Astrocyte of the cerebellum (primary cell): ENCODE measurements at regions not wholly inside any gene's neighbourhood (a gene's known extent, or its start where the extent isn't known, plus 50 kb on each side); places are given as distances from the start of the nearest gene placed in this dataset.
A peak's percentile ranks its signal among the peaks of the same experiment; 100 is the strongest.

Experiments used
- DNase-seq: peaks from one replicate; pipeline ENCODE4 v3.0.0-alpha.2; 2011; ENCODE audit warnings: low read depth
- H3K4me3 ChIP-seq: 2 replicates; pipeline ENCODE4 v1.5.1; 2011; ENCODE audit warnings: mild to moderate bottlenecking, low read depth, low read length, moderate library complexity
- CTCF ChIP-seq: IDR thresholded peaks from 2 replicates; pipeline ENCODE4 v1.5.1; 2012; ENCODE audit warnings: low read length, low read depth, moderate library complexity, mild to moderate bottlenecking; ENCODE audit errors: missing control alignments
- in situ Hi-C: cut with HindIII; loops from 2 replicates; pipeline ENCODE4 v1.10.0; 2017; ENCODE audit warnings: low sequenced_read_pairs

DNA sequence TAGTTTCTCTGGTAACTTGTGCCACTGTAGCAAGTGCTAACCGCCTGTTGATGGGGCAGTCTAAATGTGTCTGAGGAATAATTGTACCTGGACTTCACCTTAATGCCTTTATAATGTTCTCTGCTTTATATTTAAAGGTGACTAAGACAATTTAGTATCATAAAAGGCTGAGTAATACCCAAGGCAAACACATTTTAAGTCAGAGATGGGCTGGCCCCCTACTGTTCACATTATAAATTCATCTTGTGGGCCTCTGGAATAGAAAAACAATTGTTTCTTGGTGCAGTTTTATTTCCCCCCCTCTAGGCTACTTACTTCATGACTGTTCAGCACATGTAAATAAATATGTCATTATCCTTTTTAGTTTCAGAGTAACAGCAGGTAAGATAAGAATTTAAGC lies 559.3 kb upstream of the PIK3C3 start:
- no peak for TF ChIP-seq CTCF
- H3K4me3 ChIP-seq = no peak overlapping the region
- in situ Hi-C loops = no loop called here
- DNase-seq = no peak

GRCh38 chr18:41391616-41392595 lies 563.1 kb upstream of the PIK3C3 start:
- peak; percentile 55 for DNase-seq
- peak overlapping the region; percentile 21 for H3K4me3 ChIP-seq
- in situ Hi-C loops = no loop called here
- peak; percentile 76 for TF ChIP-seq CTCF

DNA sequence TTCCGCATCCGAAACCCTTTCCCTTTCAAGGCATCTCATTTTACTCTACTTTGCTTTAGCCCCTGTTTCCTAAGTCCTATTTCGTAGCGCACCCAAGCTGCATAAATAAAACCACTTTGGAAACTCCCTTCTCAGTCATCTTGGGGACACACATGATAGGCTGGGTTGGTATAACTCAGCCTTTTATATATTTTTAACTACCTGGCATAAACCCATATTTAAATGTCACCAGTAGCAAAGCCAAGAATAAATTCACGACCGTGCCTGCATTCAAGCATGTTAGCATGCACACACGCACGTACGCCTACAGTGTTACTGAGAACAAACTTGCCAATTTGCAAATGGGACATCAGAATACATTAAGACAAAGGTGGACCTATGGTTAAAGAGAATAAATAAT lies 564.7 kb upstream of the PIK3C3 start:
- TF ChIP-seq CTCF = no peak
- in situ Hi-C loops = no loop called here
- H3K4me3 ChIP-seq = no peak overlapping the region
- DNase-seq = no peak

GRCh38 chr18:41378598-41378997 lies 576.4 kb upstream of the PIK3C3 start:
- H3K4me3 ChIP-seq = no peak overlapping the region
- peak; percentile 70 for DNase-seq
- in situ Hi-C loops = no loop called here
- peak; percentile 58 for TF ChIP-seq CTCF

DNA sequence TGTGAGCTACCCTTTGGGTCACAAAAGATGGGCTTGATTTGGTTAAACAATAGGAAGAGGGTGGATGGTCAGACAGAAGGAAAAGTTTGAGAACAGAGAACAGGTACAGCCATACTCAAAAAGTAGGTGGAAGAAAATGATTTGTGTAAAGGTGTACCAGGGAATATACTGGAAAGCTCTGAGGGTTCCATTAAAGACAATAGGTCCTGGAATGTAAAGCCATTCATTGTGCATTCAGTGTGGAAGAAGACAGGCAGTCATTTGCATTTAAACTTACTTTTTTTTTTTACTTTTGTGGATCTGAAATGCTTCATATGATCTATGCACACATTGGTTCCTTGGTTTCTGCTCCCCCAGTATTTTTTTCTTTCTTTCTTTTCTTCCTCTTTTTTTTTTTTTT lies 581.4 kb upstream of the PIK3C3 start:
- no peak overlapping the region for H3K4me3 ChIP-seq
- in situ Hi-C loops = no loop called here
- TF ChIP-seq CTCF = no peak
- no peak for DNase-seq

DNA sequence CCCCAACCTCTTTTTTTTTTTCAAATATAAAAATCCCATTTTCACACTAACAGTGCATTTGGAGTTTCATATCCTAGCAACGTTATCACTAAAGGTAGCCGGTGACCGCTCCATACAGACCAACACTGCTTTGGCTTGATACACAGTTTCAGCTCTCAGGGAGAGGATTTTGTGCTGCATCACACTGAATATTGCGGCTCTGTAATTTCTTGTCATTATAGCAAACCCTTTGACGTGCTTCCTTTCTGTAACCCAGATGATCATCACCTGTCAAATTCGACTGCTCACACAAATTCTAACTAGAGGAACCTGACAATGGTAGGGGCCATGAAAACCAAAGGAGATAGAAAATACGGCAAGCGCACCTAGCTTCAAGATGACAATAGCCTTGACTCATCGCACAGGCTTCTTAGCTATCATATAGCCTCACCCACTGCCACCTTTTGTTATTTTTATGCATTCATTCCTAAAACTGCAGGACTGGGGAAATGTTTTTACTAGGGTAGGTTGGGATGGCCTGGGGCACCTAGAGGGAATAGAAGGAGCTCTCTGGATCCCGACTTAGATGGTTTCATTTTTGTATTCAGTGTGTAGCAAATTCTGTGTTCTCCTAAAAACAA lies 582.9 kb upstream of the PIK3C3 start:
- in situ Hi-C loops = no loop called here
- no peak for TF ChIP-seq CTCF
- no peak for DNase-seq
- H3K4me3 ChIP-seq = no peak overlapping the region
